ENCODE measurements at regions not wholly inside any gene's neighbourhood (a gene's known extent, or its start where the extent isn't known, plus 50 kb on each side); places are given as distances from the start of the nearest gene placed in this dataset.

DNA sequence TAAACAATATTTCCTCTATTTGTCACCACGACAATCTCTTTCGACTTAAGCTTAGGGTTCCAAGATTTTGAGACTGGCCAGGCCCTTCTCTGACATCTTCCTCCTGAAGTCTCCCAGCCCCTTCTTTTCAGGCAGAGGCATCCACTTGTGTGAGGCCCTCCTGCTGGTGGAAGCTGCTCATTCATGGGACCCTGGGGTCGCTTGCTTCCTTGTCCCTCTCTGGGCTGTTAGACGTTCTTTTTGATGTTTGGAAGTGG, 188.2 kb upstream of the APCDD1 start:
- TF ChIP-seq, protein P1, sequence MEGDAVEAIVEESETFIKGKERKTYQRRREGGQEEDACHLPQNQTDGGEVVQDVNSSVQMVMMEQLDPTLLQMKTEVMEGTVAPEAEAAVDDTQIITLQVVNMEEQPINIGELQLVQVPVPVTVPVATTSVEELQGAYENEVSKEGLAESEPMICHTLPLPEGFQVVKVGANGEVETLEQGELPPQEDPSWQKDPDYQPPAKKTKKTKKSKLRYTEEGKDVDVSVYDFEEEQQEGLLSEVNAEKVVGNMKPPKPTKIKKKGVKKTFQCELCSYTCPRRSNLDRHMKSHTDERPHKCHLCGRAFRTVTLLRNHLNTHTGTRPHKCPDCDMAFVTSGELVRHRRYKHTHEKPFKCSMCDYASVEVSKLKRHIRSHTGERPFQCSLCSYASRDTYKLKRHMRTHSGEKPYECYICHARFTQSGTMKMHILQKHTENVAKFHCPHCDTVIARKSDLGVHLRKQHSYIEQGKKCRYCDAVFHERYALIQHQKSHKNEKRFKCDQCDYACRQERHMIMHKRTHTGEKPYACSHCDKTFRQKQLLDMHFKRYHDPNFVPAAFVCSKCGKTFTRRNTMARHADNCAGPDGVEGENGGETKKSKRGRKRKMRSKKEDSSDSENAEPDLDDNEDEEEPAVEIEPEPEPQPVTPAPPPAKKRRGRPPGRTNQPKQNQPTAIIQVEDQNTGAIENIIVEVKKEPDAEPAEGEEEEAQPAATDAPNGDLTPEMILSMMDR (IDR thresholded peaks at IDR 0.05): no peak
- peaks cover 16% of the 10 kb centered on the region for H3K4me1 Mint-ChIP-seq (ENCODE audit: low read depth)
- H3K9me3 Mint-ChIP-seq (ENCODE audit: low read depth): no peaks in the 10 kb centered on the region

DNA sequence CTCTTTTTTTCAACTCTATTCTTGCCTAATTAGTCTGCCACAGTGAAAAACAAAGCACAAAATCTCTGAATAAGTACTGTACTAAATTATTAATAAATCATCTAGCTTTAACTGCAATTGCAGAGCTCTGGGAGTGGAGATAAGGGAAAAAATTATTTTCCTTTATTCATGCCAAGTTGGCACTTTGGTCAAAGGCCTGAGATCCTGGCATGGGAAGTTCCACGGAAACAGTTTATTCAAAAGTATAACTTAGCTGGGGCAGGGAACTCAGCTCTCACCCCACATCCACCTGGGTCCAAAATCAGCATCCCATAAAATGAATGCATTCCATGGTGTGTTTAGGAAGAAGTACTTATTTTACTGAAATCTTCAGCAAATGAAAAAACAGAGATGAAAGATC, 185.2 kb upstream of the APCDD1 start:
- TF ChIP-seq, protein P1 (IDR thresholded peaks at IDR 0.05): no peak
- Mint-ChIP-seq H3K36me3 (ENCODE audit: low read depth) (no peaks in the 10 kb centered on the region), H3K4me1 (ENCODE audit: low read depth) (peaks cover 12% of the 10 kb centered on the region), H3K27me3 (ENCODE audit: low read depth) (no peaks in the 10 kb centered on the region), H3K4me3 (ENCODE audit: unreplicated experiment) (no peak overlapping the region), H3K27ac (ENCODE audit: unreplicated experiment) (no peak overlapping the region), H3K9me3 (ENCODE audit: low read depth) (no peaks in the 10 kb centered on the region)
- no peak for DNase-seq (ENCODE audit: low spot score)

More for the DNA sequence above, 188.2 kb upstream of the APCDD1 start:
- no peak for DNase-seq (ENCODE audit: low spot score)
- H3K36me3 Mint-ChIP-seq (ENCODE audit: low read depth): no peaks in the 10 kb centered on the region
- no peak overlapping the region for H3K4me3 Mint-ChIP-seq (ENCODE audit: unreplicated experiment)
- no peaks in the 10 kb centered on the region for H3K27me3 Mint-ChIP-seq (ENCODE audit: low read depth)
- no peak overlapping the region for H3K27ac Mint-ChIP-seq (ENCODE audit: unreplicated experiment)

DNA sequence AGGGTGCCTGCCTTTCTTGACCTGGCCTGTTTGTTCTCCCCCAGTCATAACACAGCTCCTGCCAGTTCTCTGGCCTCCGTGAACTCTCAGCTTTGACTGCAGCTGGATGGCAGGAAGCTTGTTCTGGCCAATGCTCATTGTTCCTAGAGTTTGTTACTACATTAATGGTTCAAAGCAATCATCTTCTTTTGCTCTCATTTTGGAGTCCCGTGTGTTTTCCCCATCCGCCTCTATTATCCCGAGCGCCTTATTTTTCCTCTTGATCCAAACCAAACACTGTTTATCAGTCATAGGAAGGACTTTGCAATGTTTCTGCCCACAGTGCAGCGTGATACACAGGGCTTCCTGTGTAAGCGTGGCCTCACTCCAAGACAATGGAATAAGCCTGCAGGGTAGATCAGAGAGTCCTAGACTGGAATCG, 184.3 kb upstream of the APCDD1 start:
- Mint-ChIP-seq H3K36me3 (ENCODE audit: low read depth) (no peaks in the 10 kb centered on the region), H3K27ac (ENCODE audit: unreplicated experiment) (no peak overlapping the region), H3K4me3 (ENCODE audit: unreplicated experiment) (no peak overlapping the region), H3K4me1 (ENCODE audit: low read depth) (peaks cover 12% of the 10 kb centered on the region), H3K27me3 (ENCODE audit: low read depth) (no peaks in the 10 kb centered on the region), H3K9me3 (ENCODE audit: low read depth) (no peaks in the 10 kb centered on the region)
- DNase-seq (ENCODE audit: low spot score): no peak
- TF ChIP-seq, protein P1 (IDR thresholded peaks at IDR 0.05): no peak

DNA sequence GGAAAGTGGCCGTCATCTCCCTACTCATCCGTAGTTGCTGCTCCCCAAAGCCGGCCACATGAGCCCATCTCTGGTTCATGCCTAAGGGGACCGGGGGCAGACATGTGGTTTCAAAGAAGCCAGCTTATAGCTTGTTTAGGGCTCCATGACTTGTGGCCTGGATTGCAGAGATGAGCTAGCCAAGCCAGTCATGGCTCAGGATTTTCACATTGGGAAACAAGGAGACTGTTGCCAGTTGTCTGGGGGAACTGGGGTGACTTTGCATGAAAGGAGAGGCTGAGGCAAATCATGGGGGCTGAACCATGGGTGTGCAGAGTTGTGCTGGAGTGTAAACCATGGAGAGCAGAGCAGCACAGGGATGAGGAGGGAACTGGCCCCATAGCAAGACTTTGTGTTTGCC, 183.0 kb upstream of the APCDD1 start:
- Mint-ChIP-seq H3K27ac (ENCODE audit: unreplicated experiment) (no peak overlapping the region), H3K27me3 (ENCODE audit: low read depth) (peaks cover 4% of the 10 kb centered on the region), H3K4me1 (ENCODE audit: low read depth) (peaks cover 12% of the 10 kb centered on the region), H3K9me3 (ENCODE audit: low read depth) (peaks cover 3% of the 10 kb centered on the region), H3K36me3 (ENCODE audit: low read depth) (no peaks in the 10 kb centered on the region), H3K4me3 (ENCODE audit: unreplicated experiment) (no peak overlapping the region)
- no peak for DNase-seq (ENCODE audit: low spot score)
- TF ChIP-seq, protein P1 (IDR thresholded peaks at IDR 0.05): no peak

DNA sequence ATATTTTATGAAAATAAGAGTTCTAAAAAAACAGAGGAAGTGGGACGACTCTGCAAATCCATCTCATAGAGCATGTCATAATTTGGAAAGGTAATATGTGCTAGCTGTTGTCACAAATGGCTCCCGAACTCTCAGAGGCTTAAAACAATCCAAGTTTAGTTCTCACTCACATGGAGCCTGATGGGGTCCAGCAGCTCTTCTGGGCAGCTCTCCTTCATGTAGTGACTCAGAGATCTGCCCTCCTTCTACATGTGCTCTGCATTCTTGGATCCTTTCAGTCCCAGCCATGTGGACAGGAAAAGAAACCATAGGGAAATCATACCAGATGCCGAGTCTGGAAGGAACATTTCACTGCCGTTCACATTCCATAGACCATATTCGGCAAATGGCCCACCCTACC, 180.1 kb upstream of the APCDD1 start:
- H3K27ac Mint-ChIP-seq (ENCODE audit: unreplicated experiment): no peak overlapping the region
- DNase-seq (ENCODE audit: low spot score): no peak
- H3K4me3 Mint-ChIP-seq (ENCODE audit: unreplicated experiment): no peak overlapping the region

More for the DNA sequence above, 180.1 kb upstream of the APCDD1 start:
- TF ChIP-seq, protein P1 (IDR thresholded peaks at IDR 0.05): no peak
- Mint-ChIP-seq H3K4me1 (ENCODE audit: low read depth) (peaks cover 12% of the 10 kb centered on the region), H3K27me3 (ENCODE audit: low read depth) (peaks cover 4% of the 10 kb centered on the region), H3K9me3 (ENCODE audit: low read depth) (peaks cover 3% of the 10 kb centered on the region), H3K36me3 (ENCODE audit: low read depth) (no peaks in the 10 kb centered on the region)

All from chondrocyte (in vitro differentiated cells).